Keratinocyte (primary cell): ENCODE measurements at regions not wholly inside any gene's neighbourhood (a gene's known extent, or its start where the extent isn't known, plus 50 kb on each side); places are given as distances from the start of the nearest gene placed in this dataset.

Experiments used
- EZH2 ChIP-seq: IDR thresholded peaks from one replicate; pipeline ENCODE4 v1.6.1; 2012; ENCODE audit warnings: inconsistent platforms, mild to moderate bottlenecking, low read length, moderate library complexity
- TF ChIP-seq, protein P1 (sequence below), 3 experiments: IDR thresholded peaks in 1 of 3; conservative IDR thresholded peaks in 1 of 3; optimal IDR thresholded peaks in 1 of 3; 2 replicates in 2 of 3; 3 replicates in 1 of 3; pipeline versions ENCODE3 to v1.5.1; 2011; ENCODE audit warnings: low read length in 3 of 3, mild to moderate bottlenecking in 3 of 3, moderate library complexity in 2 of 3, control low read depth in 1 of 3, inconsistent platforms in 1 of 3; ENCODE audit not compliant: insufficient read depth in 2 of 3; ENCODE audit errors: extremely low read depth in 1 of 3

- TF ChIP-seq, protein P1, sequence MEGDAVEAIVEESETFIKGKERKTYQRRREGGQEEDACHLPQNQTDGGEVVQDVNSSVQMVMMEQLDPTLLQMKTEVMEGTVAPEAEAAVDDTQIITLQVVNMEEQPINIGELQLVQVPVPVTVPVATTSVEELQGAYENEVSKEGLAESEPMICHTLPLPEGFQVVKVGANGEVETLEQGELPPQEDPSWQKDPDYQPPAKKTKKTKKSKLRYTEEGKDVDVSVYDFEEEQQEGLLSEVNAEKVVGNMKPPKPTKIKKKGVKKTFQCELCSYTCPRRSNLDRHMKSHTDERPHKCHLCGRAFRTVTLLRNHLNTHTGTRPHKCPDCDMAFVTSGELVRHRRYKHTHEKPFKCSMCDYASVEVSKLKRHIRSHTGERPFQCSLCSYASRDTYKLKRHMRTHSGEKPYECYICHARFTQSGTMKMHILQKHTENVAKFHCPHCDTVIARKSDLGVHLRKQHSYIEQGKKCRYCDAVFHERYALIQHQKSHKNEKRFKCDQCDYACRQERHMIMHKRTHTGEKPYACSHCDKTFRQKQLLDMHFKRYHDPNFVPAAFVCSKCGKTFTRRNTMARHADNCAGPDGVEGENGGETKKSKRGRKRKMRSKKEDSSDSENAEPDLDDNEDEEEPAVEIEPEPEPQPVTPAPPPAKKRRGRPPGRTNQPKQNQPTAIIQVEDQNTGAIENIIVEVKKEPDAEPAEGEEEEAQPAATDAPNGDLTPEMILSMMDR (optimal IDR thresholded peaks at IDR 0.05 in 1 of 3, IDR thresholded peaks at IDR 0.05 in 1 of 3, conservative IDR thresholded peaks at IDR 0.05 in 1 of 3; ENCODE audit: extremely low read depth in 1 of 3, insufficient read depth in 2 of 3, low read length in 3 of 3): no peak
- TF ChIP-seq EZH2: no peak
Observed at GRCh38 chr12:90303771-90304170, 595.1 kb upstream of the ATP2B1 start.
